ENCODE measurements at regions not wholly inside any gene's neighbourhood (a gene's known extent, or its start where the extent isn't known, plus 50 kb on each side); places are given as distances from the start of the nearest gene placed in this dataset.

- TF ChIP-seq CTCF (IDR thresholded peaks at IDR 0.05; ENCODE audit: borderline replicate concordance, extremely low read depth, low read length, poor library complexity, severe bottlenecking) (no peak), EZH2 (IDR thresholded peaks at IDR 0.05; ENCODE audit: borderline replicate concordance, low read depth, low read length, severe bottlenecking) (no peak)
These were observed 219.8 kb downstream of the ERMARD start for GRCh38 chr6:169971081-169971861.

All from DND-41 (cell line).